Ovary (tissue), 3 donors: ENCODE measurements at regions not wholly inside any gene's neighbourhood (a gene's known extent, or its start where the extent isn't known, plus 50 kb on each side); places are given as distances from the start of the nearest gene placed in this dataset.

Experiments
- CTCF ChIP-seq, 3 donors: fragments of 450-650 bp in 2 of 3; fragments of 200-600 bp in 1 of 3; IDR thresholded peaks; one replicate each; pipeline versions ENCODE4 v1.5.1 to v1.8.0; 2016 to 2022; ENCODE audit warnings: antibody characterized with exemption in 3 of 3, mild to moderate bottlenecking in 1 of 3
- POLR2A ChIP-seq: fragments of 450-650 bp; IDR thresholded peaks from one replicate; pipeline ENCODE4 v1.6.1; 2017; ENCODE audit warnings: antibody characterized with exemption, mild to moderate bottlenecking, moderate library complexity
- donor health status: DM: no; HTN: no; CAD: no.

GRCh38 chr6:133631421-133631820, 257.5 kb upstream of the TCF21 start:
- TF ChIP-seq POLR2A (no peak), CTCF (IDR thresholded peaks at IDR 0.05) (no peak)
